HCT116 (cell line): ENCODE measurements at regions not wholly inside any gene's neighbourhood (a gene's known extent, or its start where the extent isn't known, plus 50 kb on each side); places are given as distances from the start of the nearest gene placed in this dataset.

Source experiments
- ATAC-seq: fragments of 200-7000 bp; cut with Tn5 transposase; 2 replicates; pipeline ENCODE4 v1.9.1; 2020; ENCODE audit warnings: mild to moderate bottlenecking, moderate library complexity
- BruUV-seq: library from RNA; stranded (reverse); fragments of 400-500 nt; replicated peaks from 2 replicates; lab custom pipeline; 2021; lab: Mats Ljungman, UMichigan
- CTCF ChIA-PET: fragments of 300-600 bp; sonication (Branson Sonifier 250); formaldehyde crosslinking; loops from one replicate; lab custom pipeline; 2021; ENCODE audit warnings: antibody characterized with exemption; lab: Charles Lee
- POLR2A ChIA-PET: fragments of 300-600, 350-600 bp; sonication (Branson Sonifier 250); formaldehyde crosslinking; loops from one replicate; lab custom pipeline; 2021; ENCODE audit warnings: antibody characterized with exemption; lab: Charles Lee
- RAD21 ChIA-PET, 2 experiments: fragments of 300-600 bp; sonication (Branson Sonifier 250); formaldehyde crosslinking; loops; one replicate each; lab custom pipeline; 2023; ENCODE audit warnings: low total read pairs in 2 of 2; ENCODE audit not compliant: uncharacterized antibody in 2 of 2, unreplicated experiment in 2 of 2, low non-redundant PET in 1 of 2; lab: Charles Lee
- DNase-seq: peaks from one replicate; pipeline ENCODE4 v3.0.0-alpha.2; 2010; ENCODE audit warnings: low read depth, low spot score
- H2AFZ ChIP-seq: fragments of 200-600 bp; shearing (Covaris generic), sonication (generic); 2 replicates; pipeline ENCODE4 v1.6.1; 2017; ENCODE audit warnings: low read depth, mixed run types, mixed read lengths, antibody characterized with exemption, low read length; ENCODE audit not compliant: poor library complexity, severe bottlenecking
- H3K27ac ChIP-seq: 2 replicates; pipeline ENCODE4 v1.5.1; 2012; ENCODE audit warnings: low read depth, low read length
- H3K27me3 ChIP-seq: fragments of 200-600 bp; sonication (generic); 2 replicates; pipeline ENCODE4 v1.6.1; 2016; ENCODE audit warnings: mixed run types, low read length, mixed read lengths; ENCODE audit not compliant: insufficient read depth
- H3K36me3 ChIP-seq, 2 experiments: fragments of 200-500 bp in 1 of 2; fragments of 200-600 bp in 1 of 2; sonication (Bioruptor generic) in 1 of 2; sonication (generic) in 1 of 2; 2 replicates each; pipeline versions ENCODE4 v1.5.1 to v1.6.1; 2014 to 2016; ENCODE audit warnings: low read length in 2 of 2, inconsistent platforms in 1 of 2, mixed read lengths in 1 of 2, mixed run types in 1 of 2; ENCODE audit not compliant: insufficient read depth in 2 of 2, control insufficient read depth in 1 of 2
- H3K4me1 ChIP-seq, 2 experiments: fragments of 200-600 bp in 1 of 2; sonication (generic) in 1 of 2; 2 replicates each; pipeline versions ENCODE4 v1.5.1 to v1.6.1; 2012 to 2017; ENCODE audit warnings: low read length in 2 of 2, inconsistent platforms in 1 of 2, mild to moderate bottlenecking in 1 of 2, mixed read lengths in 1 of 2, mixed run types in 1 of 2, moderate library complexity in 1 of 2; ENCODE audit not compliant: insufficient read depth in 2 of 2, control insufficient read depth in 1 of 2
- H3K4me2 ChIP-seq: fragments of 200-600 bp; sonication (generic); 2 replicates; pipeline ENCODE4 v1.6.1; 2017; ENCODE audit warnings: mixed run types, low read length, mixed read lengths
- H3K4me3 ChIP-seq, 2 experiments: fragments of 200-600 bp in 1 of 2; sonication (generic) in 1 of 2; replicated peaks in 1 of 2; 2 replicates each; pipeline ENCODE4 v1.5.1; 2011 to 2016; ENCODE audit warnings: low read length in 2 of 2, control low read depth in 1 of 2, low read depth in 1 of 2, mild to moderate bottlenecking in 1 of 2, mixed read lengths in 1 of 2, mixed run types in 1 of 2
- H3K79me2 ChIP-seq: fragments of 200-600 bp; sonication (generic); 2 replicates; pipeline ENCODE4 v1.6.1; 2017; ENCODE audit warnings: mild to moderate bottlenecking, mixed run types, low read length, moderate library complexity, mixed read lengths; ENCODE audit not compliant: insufficient read depth
- H3K9ac ChIP-seq: fragments of 200-600 bp; sonication (generic); 2 replicates; pipeline ENCODE4 v1.6.1; 2016; ENCODE audit warnings: low read length, mixed read lengths
- H3K9me2 ChIP-seq: fragments of 200-600 bp; sonication (generic), shearing (Covaris generic); 2 replicates; pipeline ENCODE4 v1.6.1; 2017; ENCODE audit warnings: mixed run types, mild to moderate bottlenecking, moderate library complexity; ENCODE audit not compliant: insufficient read depth
- H3K9me3 ChIP-seq, 2 experiments: fragments of 200-500 bp in 1 of 2; fragments of 200-600 bp in 1 of 2; sonication (Bioruptor generic) in 1 of 2; sonication (generic) in 1 of 2; 2 replicates each; pipeline ENCODE4 v1.6.1; 2014 to 2017; ENCODE audit warnings: low read length in 2 of 2, mixed read lengths in 2 of 2, inconsistent platforms in 1 of 2, low read depth in 1 of 2, mild to moderate bottlenecking in 1 of 2, mixed run types in 1 of 2, moderate library complexity in 1 of 2; ENCODE audit not compliant: control insufficient read depth in 1 of 2, insufficient read depth in 1 of 2
- H4K20me1 ChIP-seq: fragments of 200-600 bp; sonication (generic), shearing (Covaris generic); 2 replicates; pipeline ENCODE4 v1.6.1; 2017; ENCODE audit warnings: mixed run types, mild to moderate bottlenecking, moderate library complexity; ENCODE audit not compliant: insufficient read depth
- CBX3 ChIP-seq: IDR thresholded peaks from 2 replicates; pipeline ENCODE4 v1.6.1; 2012; ENCODE audit warnings: low read depth
- CEBPB ChIP-seq: IDR thresholded peaks from 2 replicates; pipeline ENCODE4 v1.6.1; 2012; ENCODE audit warnings: low read depth
- EGR1 ChIP-seq: IDR thresholded peaks from 2 replicates; pipeline ENCODE4 v1.6.1; 2012; ENCODE audit warnings: low read depth
- ELF1 ChIP-seq: IDR thresholded peaks from 2 replicates; pipeline ENCODE4 v1.6.1; 2012; ENCODE audit warnings: low read depth, borderline replicate concordance
- EZH2phosphoT487 ChIP-seq: fragments of 200-600 bp; IDR thresholded peaks from 2 replicates; pipeline ENCODE4 v1.6.1; 2018; ENCODE audit warnings: antibody characterized with exemption, borderline replicate concordance
- FOSL1 ChIP-seq: IDR thresholded peaks from 2 replicates; pipeline ENCODE4 v1.6.1; 2012; ENCODE audit warnings: low read depth
- JUND ChIP-seq: IDR thresholded peaks from 2 replicates; pipeline ENCODE4 v1.6.1; 2012
- MAX ChIP-seq: IDR thresholded peaks from 2 replicates; pipeline ENCODE4 v1.6.1; 2012
- POLR2A ChIP-seq: IDR thresholded peaks from 2 replicates; pipeline ENCODE4 v1.7.0; 2011; ENCODE audit warnings: borderline replicate concordance; ENCODE audit not compliant: insufficient read depth, insufficient read length; ENCODE audit errors: extremely low read depth
- RAD21 ChIP-seq: IDR thresholded peaks from 2 replicates; pipeline ENCODE4 v1.6.1; 2012; ENCODE audit warnings: low read depth, mild to moderate bottlenecking
- REST ChIP-seq: IDR thresholded peaks from 2 replicates; pipeline ENCODE4 v1.6.1; 2012; ENCODE audit warnings: low read depth
- SIN3A ChIP-seq: IDR thresholded peaks from 2 replicates; pipeline ENCODE4 v1.6.1; 2012; ENCODE audit warnings: low read depth
- SRF ChIP-seq: IDR thresholded peaks from 2 replicates; pipeline ENCODE4 v1.6.1; 2012; ENCODE audit warnings: low read depth
- TCF7L2 ChIP-seq: IDR thresholded peaks from 2 replicates; pipeline ENCODE4 v1.7.0; 2011; ENCODE audit warnings: borderline replicate concordance, inconsistent platforms; ENCODE audit not compliant: insufficient read depth, insufficient read length; ENCODE audit errors: extremely low read depth
- YY1 ChIP-seq: IDR thresholded peaks from 2 replicates; pipeline ENCODE4 v1.6.1; 2011; ENCODE audit warnings: low read length, low read depth, moderate library complexity, mild to moderate bottlenecking; ENCODE audit not compliant: insufficient replicate concordance; ENCODE audit errors: extremely low read depth
- ZFX ChIP-seq: fragments of 450-650 bp; IDR thresholded peaks from 2 replicates; pipeline ENCODE4 v1.6.1; 2017
- intact Hi-C: fragments of 100-400 bp; cut with micrococcal nuclease; formaldehyde crosslinking; loops from 2 replicates; pipeline ENCODE4 v1.10.0; 2022

GRCh38 chr4:17335371-17335770 lies 176.5 kb downstream of the QDPR start:
- peaks cover 24 to 29% of the 10 kb centered on the region in 2 experiments for H3K4me1 ChIP-seq
- RAD21 ChIA-PET = no interaction called here
- TF ChIP-seq ELF1 (no peak), TCF7L2 (no peak)
- TF ChIP-seq, all 23 proteins: peak for 0
- ATAC-seq = no peak
- H3K4me2 ChIP-seq = no peak overlapping the region
- CTCF ChIA-PET = interaction anchor here (1.2 kb wide), 1 partner anchor 12 kb away, joined by 4 read pairs; no protein-coding TSS in a partner anchor
- no peak overlapping the region for H3K9ac ChIP-seq
- H3K27me3 ChIP-seq = peaks cover 6% of the 10 kb centered on the region; the same call in 1 of the 2 replicates
- POLR2A ChIA-PET = no interaction called here
- no peaks in the 10 kb centered on the region for H3K9me2 ChIP-seq
- H3K36me3 ChIP-seq = no peaks in the 10 kb centered on the region
- intact Hi-C loops = no loop called here
- DNase-seq = no peak
- no peak overlapping the region for H3K27ac ChIP-seq
- no peak overlapping the region for H3K4me3 ChIP-seq
- no TSS peak for BruUV-seq
- no peaks in the 10 kb centered on the region for H3K9me3 ChIP-seq
- no peak overlapping the region for H2AFZ ChIP-seq
- H4K20me1 ChIP-seq = no peaks in the 10 kb centered on the region
- no peaks in the 10 kb centered on the region for H3K79me2 ChIP-seq

GRCh38 chr4:17332478-17332877 lies 179.4 kb downstream of the QDPR start:
- Histone ChIP-seq H3K9me2 (no peaks in the 10 kb centered on the region), H3K4me3 (no peak overlapping the region), H3K27ac (no peak overlapping the region), H4K20me1 (no peaks in the 10 kb centered on the region), H3K36me3 (no peaks in the 10 kb centered on the region), H2AFZ (no peak overlapping the region), H3K79me2 (no peaks in the 10 kb centered on the region), H3K4me1 (peaks cover 29 to 36% of the 10 kb centered on the region in 2 experiments), H3K4me2 (no peak overlapping the region), H3K9me3 (no peaks in the 10 kb centered on the region), H3K27me3 (no peaks in the 10 kb centered on the region; the same call in 1 of the 2 replicates), H3K9ac (no peak overlapping the region)
- ATAC-seq = no peak
- intact Hi-C loops = no loop called here
- no TSS peak for BruUV-seq
- RAD21 ChIA-PET = no interaction called here
- TF ChIP-seq CEBPB (no peak), EGR1 (no peak), POLR2A (no peak), ZFX (no peak), SIN3A (no peak), JUND (no peak), YY1 (no peak), SRF (no peak), CBX3 (no peak), MAX (no peak), EZH2phosphoT487 (no peak), RAD21 (no peak), REST (no peak), FOSL1 (no peak)
- POLR2A ChIA-PET = no interaction called here
- no peak for DNase-seq
- CTCF ChIA-PET = interaction anchor here (0.7 to 3.3 kb wide), 2 partner anchors 115 to 511 kb away, joined by 4 to 13 read pairs; no protein-coding TSS in a partner anchor
